ENCODE measurements at regions not wholly inside any gene's neighbourhood (a gene's known extent, or its start where the extent isn't known, plus 50 kb on each side); places are given as distances from the start of the nearest gene placed in this dataset.

DNA sequence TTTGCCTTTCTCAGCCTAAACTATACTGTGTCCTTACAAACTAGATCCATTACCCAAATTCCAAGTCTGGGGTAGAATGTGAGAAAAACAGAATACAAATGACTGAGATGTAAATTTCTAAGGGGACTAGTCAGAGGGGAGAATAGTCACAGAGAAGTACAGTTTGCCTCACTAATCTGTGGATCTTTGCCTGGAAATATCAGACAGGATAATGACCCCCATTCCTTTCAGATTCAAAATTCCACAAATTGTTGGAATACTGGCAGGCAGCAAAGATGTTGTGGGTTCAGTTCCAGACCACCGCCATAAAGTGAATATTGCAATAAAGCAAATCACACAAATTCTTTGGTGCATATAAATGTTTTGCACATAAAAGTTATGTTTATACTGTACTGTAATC is 762.8 kb upstream of the NR2F2 start:
- DNase-seq, result no peak
- intact Hi-C loops (cut with DNase I), result no loop called here
- no peaks in the 10 kb centered on the region for H3K9me3 ChIP-seq (replicated peaks in 1 of 3)
- TF ChIP-seq POLR2A (IDR thresholded peaks at IDR 0.05), result no peak
- TF ChIP-seq, protein P1, sequence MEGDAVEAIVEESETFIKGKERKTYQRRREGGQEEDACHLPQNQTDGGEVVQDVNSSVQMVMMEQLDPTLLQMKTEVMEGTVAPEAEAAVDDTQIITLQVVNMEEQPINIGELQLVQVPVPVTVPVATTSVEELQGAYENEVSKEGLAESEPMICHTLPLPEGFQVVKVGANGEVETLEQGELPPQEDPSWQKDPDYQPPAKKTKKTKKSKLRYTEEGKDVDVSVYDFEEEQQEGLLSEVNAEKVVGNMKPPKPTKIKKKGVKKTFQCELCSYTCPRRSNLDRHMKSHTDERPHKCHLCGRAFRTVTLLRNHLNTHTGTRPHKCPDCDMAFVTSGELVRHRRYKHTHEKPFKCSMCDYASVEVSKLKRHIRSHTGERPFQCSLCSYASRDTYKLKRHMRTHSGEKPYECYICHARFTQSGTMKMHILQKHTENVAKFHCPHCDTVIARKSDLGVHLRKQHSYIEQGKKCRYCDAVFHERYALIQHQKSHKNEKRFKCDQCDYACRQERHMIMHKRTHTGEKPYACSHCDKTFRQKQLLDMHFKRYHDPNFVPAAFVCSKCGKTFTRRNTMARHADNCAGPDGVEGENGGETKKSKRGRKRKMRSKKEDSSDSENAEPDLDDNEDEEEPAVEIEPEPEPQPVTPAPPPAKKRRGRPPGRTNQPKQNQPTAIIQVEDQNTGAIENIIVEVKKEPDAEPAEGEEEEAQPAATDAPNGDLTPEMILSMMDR (IDR thresholded peaks at IDR 0.05), result no peak
- H3K36me3 ChIP-seq (replicated peaks in 1 of 2), result no peaks in the 10 kb centered on the region
- H3K4me3 ChIP-seq, result no peak overlapping the region
- 60 to 81% (median 75%) methylated on average over 1 of the region's 1 CpG for WGBS, 4 donors
- H3K27me3 ChIP-seq, result no peaks in the 10 kb centered on the region
- H3K27ac ChIP-seq, result no peak overlapping the region
- H3K4me1 ChIP-seq (replicated peaks in 1 of 2), result no peaks in the 10 kb centered on the region

DNA sequence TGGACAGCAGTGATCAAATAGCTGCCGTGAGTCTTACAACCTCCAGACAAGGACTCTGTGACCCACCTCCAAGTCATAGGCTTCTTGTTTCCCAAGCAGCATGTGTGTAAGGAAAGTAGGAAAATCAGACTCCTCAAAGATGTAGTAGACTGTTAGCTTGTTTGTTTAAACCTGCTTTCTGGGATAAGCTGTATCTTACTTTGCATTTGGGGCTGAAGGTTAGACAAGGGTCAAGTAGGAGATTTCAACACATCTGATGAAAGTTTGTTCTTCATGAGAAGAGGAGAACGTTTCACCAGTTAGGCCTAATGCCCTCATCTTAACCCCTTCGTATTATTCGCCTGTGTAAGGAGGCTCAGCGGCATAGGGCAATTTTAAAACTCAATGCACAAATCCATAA is 756.4 kb upstream of the NR2F2 start:
- Histone ChIP-seq H3K27ac (no peak overlapping the region), H3K27me3 (no peaks in the 10 kb centered on the region), H3K4me1 (replicated peaks in 1 of 2) (no peaks in the 10 kb centered on the region), H3K36me3 (replicated peaks in 1 of 2) (no peaks in the 10 kb centered on the region), H3K9me3 (replicated peaks in 1 of 3) (no peaks in the 10 kb centered on the region), H3K4me3 (no peak overlapping the region)
- intact Hi-C loops (cut with DNase I), result no loop called here
- TF ChIP-seq, protein P1 (IDR thresholded peaks at IDR 0.05), result no peak
- TF ChIP-seq POLR2A (IDR thresholded peaks at IDR 0.05), result no peak
- no peak for DNase-seq
- WGBS, 4 donors, result 72 to 79% (median 74%) methylated on average over 5 of the region's 5 CpGs

DNA sequence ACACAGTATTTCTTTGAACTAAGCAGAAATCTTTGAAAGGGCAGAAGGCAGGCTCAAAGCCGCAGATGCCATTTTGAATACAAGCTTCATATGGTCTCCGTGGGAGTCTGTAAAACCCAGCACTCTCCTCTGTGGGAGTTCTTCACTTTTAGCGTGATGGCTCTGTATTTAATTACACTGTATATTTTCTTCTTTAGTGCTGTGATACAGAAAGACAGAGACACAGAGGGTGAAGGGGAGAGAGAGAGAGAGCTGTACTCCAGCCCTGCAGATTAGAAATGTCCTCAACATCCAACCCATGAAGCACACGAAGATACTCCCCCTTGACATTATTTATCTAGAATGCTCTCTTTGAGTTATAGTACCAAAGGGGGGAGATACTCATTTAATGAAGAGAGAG is 752.6 kb upstream of the NR2F2 start:
- TF ChIP-seq, protein P1 (IDR thresholded peaks at IDR 0.05), result no peak
- no peak for TF ChIP-seq POLR2A (IDR thresholded peaks at IDR 0.05)
- Histone ChIP-seq H3K4me3 (no peak overlapping the region), H3K27me3 (no peaks in the 10 kb centered on the region), H3K27ac (no peak overlapping the region), H3K9me3 (replicated peaks in 1 of 3) (no peaks in the 10 kb centered on the region), H3K4me1 (replicated peaks in 1 of 2) (no peaks in the 10 kb centered on the region), H3K36me3 (replicated peaks in 1 of 2) (no peaks in the 10 kb centered on the region)
- WGBS, 4 donors, result 60 to 75% (median 68%) methylated on average over 4 of the region's 4 CpGs
- DNase-seq, result no peak
- intact Hi-C loops (cut with DNase I), result no loop called here

DNA sequence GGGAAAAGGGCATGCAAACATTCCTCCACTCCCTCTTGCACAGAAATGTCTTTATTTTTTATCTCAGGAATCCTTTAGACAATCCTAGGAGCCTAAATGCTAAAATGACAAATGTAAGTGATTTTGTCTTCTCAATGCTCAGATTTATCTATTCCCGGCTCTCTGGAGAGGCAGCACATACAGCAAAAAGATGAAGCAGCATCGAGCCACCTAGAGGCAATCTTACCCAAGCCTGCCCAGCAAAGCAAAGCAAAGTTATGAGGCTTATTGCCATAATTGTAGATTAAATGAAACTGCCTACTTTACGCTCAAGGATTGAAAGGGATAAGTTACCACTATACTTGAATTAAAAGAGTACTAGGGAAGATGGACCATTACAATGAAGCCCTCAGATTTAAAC is 750.4 kb upstream of the NR2F2 start:
- H3K27ac ChIP-seq, result no peak overlapping the region
- intact Hi-C loops (cut with DNase I), result no loop called here
- no peaks in the 10 kb centered on the region for H3K4me1 ChIP-seq (replicated peaks in 1 of 2)
- no peak for DNase-seq
- no peaks in the 10 kb centered on the region for H3K27me3 ChIP-seq
- H3K4me3 ChIP-seq, result no peak overlapping the region
- H3K36me3 ChIP-seq (replicated peaks in 1 of 2), result no peaks in the 10 kb centered on the region
- 57 to 67% (median 61%) methylated on average over 3 of the region's 3 CpGs for WGBS, 4 donors
- TF ChIP-seq, protein P1 (IDR thresholded peaks at IDR 0.05), result no peak
- TF ChIP-seq POLR2A (IDR thresholded peaks at IDR 0.05), result no peak
- no peaks in the 10 kb centered on the region for H3K9me3 ChIP-seq (replicated peaks in 1 of 3)
